ENCODE measurements at regions not wholly inside any gene's neighbourhood (a gene's known extent, or its start where the extent isn't known, plus 50 kb on each side); places are given as distances from the start of the nearest gene placed in this dataset.

DNA sequence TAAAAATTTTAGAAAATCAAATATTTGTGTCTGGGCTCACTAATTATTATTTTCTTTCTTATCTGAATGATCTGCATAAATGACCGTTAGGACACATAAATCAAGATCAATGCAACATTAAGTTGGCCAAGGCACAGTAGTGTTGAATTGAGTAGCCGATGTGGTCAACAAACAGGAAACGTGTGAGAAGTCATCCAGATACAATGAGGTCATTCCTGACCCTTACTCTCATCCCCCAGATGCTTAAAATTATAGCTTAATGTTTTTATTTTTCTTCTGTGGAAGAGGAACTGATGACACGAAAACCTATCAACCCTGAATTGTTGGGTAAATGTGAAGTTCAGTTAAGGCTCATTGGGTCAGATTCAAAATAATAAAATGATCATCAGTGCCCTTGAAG is 222.9 kb downstream of the RFC3 start:
- DNase-seq, result no peak

DNA sequence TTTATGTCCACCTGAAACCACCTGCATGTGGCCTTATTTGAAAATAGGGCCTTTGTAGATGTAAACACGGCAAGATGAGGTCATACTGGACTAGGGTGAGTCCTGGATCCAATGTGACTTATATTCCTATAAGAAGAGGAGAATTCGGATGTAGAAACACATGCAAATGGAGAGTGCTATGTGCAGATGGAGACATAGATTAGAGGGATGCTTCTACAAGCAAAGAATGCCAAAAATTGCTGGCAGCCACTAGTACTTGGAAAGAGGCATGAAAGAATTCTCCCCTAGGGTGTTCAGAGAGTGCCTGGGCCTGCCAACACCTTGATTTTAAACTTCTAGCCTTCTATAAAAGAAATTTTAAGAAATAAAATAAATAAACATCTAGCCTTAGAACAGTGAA is 226.1 kb downstream of the RFC3 start:
- no peak for DNase-seq

DNA sequence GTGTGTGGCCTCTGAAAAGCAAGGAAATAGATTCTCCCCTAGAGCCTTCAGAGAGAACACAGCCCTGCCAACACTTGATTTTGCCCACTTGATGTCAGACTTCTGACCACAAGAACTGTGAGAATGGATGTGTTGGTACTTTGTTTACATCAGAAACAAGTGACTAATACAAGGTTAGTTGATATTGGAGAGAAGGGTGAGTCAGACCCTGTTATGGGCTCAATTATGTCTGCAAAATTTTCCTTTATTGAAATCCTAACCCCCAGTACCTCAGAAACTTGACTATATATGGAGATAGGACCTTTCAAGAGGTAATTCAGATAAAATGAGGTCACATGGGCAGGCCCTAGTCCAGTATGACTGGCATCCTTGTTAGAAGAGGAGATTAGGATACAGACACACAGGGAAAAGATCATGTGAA is 226.7 kb downstream of the RFC3 start:
- DNase-seq, result no peak

DNA sequence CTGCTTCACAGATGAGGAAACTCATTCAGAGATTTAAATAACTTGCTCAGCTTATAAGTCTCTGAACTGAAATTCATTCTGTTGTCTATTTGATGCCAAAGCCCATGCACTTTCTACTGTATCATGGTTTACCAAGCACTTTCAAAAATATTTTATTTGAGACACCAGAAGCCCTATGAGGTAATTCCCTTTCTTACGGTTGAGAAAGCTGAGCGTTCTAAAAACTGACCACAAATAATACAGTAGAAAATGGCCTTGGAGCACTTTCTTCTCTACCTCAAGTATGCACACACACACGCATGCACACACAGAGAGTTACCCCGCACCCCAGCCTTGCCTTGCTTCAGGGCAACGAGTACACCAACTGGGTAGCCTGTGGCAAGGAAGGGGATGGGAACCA is 228.5 kb downstream of the RFC3 start:
- DNase-seq, result no peak

DNA sequence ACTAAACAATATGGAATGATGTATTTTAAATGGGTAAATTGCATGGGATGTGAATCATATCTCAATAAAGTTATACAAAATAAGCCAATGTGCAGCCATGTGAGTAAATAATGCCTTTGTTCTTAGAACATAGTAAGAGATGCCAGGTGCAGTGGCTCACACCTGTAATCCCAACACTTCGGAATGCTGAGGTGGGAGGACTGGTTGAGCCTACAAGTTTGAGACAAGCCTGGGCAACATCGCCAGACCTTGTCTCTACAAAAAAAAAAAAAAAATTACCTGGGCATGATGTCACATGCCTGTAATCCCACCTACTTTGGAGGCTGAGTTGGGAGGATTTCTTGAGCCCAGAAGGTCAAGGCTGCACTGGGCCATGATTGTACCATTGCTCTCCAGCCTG is 230.7 kb downstream of the RFC3 start:
- no peak for DNase-seq

DNA sequence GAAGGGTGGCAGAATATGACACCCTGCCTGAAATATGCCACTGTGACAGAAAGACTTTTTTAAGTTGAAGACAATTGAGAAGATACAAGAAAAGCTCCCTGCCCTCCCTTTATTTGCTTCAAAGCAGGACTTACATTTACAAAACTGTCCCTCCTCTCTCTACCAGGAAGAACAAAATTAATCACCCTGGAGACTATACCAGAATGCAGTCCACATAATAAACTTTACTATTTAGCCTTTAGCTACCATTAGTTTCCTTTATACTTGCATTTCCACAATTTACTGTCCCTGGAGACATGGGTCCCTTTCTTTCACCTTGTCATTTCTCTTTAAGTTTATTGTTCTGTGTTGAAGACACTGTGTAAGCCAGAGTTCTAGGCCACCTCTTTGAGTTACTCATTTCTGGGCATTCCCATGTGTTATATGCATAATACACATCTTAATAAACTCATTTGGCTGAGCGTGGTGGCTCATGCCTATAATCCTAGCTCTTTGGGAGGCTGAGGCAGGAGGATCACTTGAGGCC is 238.8 kb downstream of the RFC3 start:
- no peak for DNase-seq

DNA sequence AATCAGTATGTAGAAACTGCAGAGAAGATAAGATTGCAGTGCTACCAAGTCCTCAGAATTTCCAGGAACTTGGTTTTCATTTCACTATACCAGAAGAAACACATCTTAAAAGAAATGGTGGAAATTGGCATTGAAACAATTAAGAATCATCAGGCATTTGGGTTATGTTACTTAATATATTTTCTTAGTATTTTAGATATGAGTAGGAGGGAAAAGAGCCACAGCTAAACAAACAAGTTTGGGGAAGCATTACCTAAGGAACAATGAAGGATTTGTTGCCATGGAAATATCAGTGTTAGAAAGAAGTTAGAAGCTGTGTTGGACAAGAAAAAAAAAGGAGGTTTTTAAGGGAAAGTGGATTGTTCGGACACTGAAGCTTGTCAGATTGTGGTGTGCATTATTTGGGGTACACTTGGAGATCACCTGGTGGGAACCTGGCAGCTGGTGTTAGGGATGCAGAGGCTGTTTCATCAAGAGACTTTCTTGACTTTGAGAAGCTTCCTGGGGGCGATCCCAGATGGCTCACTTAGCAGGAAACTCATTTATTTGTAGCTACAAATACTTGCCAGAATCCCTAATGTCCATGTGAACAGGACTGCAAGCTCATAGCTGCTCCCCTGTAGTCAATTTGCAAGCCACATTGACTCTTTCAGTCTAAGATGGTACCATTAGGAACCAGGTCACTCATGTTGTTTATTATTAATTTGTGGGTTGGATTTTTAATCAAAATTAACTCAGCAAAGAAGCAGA is 246.7 kb downstream of the RFC3 start:
- DNase-seq, result no peak

DNA sequence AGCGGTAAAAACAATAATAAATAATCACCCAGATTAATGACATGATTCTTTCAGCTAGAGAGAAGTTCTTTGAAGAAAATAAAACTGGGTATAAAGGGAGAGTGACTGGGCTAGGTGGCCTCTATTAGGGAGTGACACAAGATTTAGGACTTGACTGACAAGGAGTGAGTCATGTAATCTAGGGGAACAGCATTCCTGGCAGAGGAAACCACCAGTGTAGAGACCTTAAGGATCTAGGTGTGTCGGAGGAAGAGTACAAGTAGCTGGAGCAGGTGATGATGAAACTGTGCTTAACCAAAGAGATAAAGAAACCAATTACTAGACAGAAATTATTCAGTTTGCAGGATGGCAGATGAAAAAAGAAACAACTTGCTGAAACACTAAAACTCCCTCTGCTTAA is 248.0 kb downstream of the RFC3 start:
- DNase-seq, result no peak

DNA sequence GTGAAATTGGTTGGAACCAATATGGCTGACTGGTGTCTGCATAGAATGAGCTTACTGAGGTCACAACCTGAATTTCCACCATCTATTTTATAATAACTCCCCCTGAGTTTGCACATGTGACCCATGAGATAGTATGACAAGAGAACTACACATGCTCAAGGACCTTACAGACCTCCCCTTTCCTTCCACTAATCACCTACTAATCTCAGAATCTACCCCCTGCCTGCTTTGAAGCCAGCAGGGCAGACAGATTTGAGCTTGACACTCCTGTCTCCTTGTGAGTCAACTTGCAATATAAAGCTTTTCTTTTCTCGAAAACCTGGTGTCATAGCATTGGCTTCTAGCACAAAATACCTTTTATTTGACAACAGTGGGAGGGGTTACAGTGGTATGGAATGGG is 248.4 kb downstream of the RFC3 start:
- DNase-seq, result no peak

DNA sequence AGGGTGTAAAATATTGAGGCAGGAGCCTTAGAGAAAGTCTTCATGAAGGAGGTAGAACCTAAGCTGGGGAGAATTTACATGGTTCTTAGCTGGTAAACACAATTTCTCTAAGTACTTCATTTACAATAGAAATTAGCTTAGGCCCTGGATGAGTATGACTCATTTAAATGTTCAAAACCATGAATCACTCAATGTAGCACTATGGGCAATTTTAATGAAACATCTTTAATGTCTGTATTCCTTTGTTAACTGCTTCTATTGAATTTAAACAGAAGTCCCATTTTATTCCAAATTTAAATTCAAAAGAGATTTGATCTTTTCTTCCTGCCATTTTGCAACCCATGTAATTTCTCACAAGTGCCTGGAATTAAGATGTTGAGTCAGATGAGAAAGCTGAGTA is 252.1 kb downstream of the RFC3 start:
- no peak for DNase-seq

DNA sequence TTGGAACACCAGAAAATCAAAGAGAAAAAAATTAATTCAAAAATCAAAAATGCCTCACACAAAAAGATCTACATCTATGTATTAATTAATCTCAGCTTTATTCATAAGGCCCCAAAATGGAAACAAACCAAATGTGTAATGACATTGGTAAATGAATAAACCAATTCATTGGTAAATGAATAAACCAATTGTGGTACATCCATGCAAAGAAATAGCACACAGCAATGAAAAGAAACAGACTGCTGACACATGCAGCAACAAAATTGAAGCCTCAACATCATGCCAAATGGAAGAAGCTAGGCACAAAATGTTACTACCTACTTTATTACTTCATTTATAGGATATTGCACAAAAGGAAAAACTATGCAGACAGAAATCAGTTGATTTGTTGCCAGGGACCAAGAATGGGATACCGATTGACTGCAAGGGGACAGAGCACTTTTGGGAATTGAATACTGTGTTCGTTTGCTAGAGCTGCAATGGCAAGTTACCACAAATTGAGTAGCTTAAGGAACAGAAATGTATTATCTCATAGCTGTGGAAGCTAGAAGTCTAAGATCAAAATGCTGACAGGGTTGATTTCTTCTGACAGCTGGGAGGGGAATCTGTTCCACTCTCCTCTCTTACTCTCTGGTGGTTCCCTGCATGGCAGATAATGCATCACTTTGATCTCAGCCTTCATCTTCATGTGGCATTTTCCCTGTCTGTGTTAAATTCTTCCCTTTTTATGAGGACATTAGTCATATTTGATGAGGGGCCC is 252.8 kb downstream of the RFC3 start:
- DNase-seq, result no peak

DNA sequence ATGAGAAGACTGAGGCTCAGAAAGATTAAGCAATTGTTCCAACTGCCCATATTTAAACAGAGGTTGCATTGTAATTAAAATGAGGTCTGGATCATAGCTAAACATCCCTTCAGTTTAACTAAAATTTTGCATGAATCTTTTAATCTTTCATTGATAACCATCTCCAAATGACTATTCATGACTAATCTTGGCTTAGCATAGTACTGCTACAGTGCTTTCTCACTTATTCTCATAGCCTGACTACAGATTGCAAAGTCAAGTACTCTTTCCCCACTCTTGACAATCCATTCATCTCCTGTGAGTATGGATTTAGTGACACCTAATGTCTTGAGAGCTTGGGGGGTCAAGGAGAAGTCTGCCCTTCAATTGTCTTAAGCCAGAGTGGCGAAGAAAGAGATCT is 258.4 kb downstream of the RFC3 start:
- DNase-seq, result no peak

DNA sequence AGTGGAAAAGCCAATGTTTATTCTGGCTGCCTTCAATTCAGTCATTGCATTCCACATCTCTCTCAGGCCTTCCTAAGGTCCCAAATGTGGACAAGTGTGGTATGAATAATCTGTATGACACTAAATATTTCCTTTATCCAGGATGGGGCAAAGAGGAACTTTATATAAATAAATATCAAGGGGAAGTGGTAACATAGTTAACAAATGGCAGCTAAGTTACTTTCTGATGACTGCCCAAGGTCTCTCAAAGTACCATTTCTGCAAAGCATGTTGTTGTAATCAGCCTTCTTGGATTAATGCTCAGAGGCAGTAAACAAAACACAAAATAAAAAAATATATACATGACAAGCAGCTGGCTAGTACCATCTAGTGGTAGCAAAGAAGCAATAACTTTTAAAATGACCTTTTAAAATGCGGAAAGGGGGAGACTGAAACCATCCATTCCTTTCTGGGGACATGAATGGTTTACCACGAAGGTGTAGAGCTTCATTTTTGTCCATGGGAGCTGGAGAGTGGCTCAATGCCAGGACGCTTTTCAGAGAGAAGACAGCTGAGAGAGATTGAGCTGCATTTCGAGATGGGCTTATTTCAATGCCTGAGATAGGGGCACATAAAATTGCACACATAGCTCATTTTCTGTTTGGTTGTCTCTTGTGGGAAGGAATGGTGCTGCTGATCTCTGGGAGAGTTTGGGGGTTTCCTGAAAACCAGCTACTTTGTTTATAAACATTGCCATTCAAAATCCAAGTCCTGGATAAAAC is 259.2 kb downstream of the RFC3 start:
- DNase-seq, result peak; percentile 12

DNA sequence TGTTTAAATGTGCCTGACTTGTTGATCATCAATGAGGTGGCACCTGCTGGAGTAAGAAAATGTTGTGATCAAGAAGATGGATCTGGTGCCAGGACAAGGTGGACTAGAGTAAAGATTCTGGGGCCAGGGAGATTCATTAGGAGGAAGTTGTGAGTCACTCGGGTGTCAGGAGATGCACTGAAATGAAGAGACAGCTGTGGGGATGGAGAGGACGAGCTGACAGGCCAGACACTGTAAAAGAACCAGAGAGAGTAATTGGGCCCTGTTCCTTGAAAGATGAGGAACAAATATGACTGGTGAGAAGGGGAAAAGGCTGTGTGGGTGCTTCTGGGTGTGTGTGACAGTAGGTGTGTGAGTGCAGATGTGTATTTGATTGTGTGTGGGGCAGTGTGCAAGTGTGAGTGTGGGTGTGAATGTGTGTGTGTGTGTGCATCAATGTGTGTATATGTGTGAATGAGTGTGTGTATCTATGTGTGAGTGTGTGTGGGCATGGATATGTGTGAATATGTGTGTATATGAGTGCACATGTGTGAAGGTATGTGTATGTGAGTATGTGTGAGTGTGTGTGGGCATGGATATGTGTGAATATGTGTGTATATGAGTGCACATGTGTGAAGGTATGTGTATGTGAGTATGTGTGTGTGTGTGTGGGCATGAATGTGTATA is 260.5 kb downstream of the RFC3 start:
- DNase-seq, result no peak

DNA sequence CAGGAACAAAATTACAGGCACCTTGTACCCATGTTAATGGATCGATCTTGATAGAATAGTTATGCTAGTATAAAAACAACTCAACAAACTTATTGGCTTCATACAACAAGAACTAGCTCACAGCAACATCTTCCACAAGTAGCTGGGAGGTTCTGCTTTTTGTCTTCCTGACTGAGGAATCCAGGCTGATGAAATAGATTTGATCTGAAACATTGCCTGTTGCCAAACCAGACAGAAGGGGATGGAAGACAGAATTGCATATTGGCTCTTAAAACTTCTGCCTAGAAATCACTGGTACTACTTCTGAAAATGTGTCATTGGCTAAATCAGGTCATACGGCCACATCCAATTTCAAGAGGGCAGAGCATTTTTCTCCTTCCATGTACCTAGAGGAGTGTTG is 267.3 kb downstream of the RFC3 start:
- no peak for DNase-seq

DNA sequence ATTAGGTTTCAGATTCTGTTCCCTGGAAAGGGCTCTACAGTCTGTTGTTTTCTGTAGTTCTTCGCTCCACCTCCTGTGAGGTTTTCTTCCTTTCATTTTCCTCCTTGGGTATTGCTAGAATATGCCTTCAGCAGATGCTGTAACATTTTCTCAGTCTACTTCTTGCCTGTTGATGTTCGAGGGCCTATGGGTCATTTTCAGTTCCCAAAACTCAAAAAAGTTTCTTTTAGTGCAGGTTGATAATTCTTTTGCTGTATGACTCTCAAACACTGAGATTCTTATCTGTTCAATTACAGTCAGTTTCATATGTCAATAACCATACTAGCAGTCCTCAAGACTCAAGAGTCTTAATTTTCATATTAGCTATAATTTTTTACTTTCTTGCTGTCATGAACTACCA is 268.3 kb downstream of the RFC3 start:
- no peak for DNase-seq

DNA sequence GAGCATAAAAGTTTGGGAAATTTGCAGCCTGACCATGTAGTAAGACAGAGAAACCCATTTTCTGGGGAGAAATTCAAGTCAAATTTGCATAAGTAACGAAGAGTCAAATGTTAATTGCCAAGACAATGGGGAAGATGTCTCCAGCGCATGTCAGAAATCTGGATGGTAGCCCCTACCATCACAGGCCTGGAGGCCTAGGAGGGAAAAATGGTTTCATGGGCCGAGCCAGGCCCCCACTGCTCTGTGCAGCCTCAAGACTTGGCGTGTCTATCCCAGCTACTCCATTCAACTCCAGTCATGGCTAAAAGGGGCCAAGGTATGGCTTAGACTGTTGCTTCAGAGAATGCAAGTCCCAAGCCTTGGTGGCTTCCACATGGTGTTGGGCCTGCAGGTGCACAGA is 269.8 kb downstream of the RFC3 start:
- DNase-seq, result no peak

DNA sequence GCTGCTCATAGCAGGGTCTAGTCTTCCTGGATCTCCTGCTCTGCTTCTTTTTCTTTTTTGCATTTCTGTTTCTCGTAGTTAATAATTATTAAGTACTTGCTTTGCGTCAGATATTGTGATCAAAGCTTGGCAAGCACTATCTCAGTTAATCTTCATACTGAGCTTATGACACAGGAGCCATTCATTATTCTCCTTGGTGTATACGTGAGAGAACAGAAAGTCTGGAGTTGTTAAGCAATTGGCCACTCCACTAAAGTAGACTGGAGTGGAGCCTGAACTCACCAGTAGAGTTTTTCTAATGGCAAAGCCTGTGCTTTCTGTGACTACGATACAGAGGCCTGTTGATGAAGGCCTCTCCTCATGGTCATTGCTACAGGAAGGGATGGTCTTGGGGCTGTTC is 285.9 kb downstream of the RFC3 start:
- DNase-seq, result no peak

DNA sequence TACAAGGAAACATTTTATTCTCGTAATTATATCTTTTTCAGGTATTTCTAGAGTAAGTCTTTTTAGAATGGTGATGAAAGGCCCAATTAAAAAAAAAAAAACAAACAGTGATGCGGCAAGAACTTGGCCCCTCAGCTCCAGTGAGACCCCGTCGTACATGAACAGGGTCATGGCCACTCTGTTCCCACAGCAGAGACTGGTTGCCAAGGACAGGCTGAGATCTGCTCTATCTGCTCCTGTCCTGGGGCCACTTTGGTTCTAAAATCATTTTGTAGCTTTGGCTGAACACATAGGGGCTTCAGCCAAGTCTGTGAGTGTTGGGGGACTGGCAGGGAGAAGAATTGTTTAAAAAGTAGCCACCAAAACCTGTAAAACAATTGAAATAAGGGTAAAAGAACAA is 286.9 kb downstream of the RFC3 start:
- no peak for DNase-seq

DNA sequence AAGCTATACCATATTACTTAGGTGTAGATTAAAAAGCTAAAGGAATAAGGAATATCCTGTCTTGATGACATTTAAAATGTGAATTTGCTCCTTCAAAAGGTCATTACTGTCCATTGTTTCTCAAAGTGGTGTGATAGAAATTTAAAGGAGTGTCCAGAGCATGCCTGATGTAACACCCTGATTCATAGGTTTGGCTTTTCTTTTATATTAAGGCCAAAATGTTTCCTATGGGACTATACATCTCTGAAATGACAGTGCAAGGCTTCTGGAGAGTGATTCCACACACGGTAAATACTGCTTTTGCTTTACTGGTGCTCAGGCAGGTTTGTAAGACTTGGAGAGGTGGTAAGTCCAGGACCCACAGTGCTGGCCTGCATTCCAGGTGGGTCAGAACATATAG is 289.9 kb downstream of the RFC3 start:
- DNase-seq, result no peak

DNA sequence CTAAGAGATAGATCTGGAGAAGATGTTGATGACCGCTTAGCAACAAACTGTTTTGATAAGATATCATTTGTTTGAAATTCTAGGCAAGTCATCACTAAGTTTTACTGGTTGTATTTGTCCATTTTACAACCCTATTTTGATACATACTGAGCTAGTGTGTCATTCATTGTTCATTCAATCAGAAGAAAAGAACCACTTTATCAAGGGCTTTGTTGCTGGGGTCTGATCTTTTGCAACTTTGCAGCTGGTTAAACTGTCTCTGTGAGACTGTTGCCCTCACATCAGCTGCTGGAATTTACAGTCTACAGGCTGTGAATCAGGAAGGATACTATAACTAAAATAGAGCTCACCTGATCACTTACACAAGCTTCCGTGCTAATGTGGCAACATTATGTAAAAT is 290.5 kb downstream of the RFC3 start:
- no peak for DNase-seq

DNA sequence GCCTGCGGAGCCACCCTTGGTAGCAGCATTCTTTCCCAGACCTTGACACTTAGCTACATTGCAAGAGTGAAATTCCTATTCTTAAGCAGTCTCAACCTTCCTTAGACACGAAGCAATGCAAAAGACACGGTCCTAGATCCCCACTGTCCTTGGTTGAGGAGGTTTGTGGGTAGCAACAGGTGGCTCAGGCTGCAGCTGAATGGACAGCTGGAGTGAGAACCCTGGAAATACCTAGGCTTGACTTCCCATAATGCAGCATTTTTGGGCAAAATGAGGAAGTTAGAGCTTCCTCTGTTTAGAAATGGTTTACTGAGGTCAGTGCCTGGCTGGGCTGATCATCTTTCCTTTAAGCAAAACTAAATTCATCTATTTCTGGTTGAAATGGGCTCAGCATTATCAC is 296.6 kb downstream of the RFC3 start:
- DNase-seq, result no peak

DNA sequence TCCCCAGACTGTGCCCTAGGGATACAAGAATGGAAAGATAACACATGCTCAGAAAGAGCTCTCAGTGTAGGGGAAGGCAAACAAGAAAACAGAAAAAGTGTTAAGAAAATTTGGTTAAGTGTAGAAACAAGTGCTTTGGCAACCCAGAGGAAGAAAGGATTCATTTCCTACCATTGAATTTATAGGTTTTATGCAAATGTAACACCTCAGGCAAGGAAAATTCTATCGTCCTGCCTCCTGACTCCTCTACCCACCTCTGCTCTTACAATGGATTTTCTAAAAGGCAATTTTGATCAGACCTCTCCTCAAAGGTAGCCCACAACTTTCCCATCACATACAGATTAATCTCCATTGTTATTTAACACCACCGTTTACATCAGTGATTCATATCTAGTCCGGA is 298.7 kb downstream of the RFC3 start:
- no peak for DNase-seq

All from right kidney (tissue), 1 donor.